Progenitor cell of endocrine pancreas (in vitro differentiated cells): ENCODE measurements at regions not wholly inside any gene's neighbourhood (a gene's known extent, or its start where the extent isn't known, plus 50 kb on each side); places are given as distances from the start of the nearest gene placed in this dataset.
"Not testable (repeated sequence)": the region's sequence is repeated elsewhere in the genome, so short reads cannot be mapped to it uniquely, and the experiment has no call there.

ENCODE experiments used
- DNase-seq: peaks from one replicate; pipeline ENCODE4 v3.0.0; 2021; ENCODE audit warnings: low spot score; ENCODE audit not compliant: unreplicated experiment
- H3K27ac Mint-ChIP-seq: 2 replicates; pipeline ENCODE4 v1.8.0; 2021; ENCODE audit warnings: mild to moderate bottlenecking, moderate library complexity, mixed read lengths
- H3K27me3 Mint-ChIP-seq: 2 replicates; pipeline ENCODE4 v1.8.0; 2021; ENCODE audit warnings: mixed read lengths
- H3K36me3 Mint-ChIP-seq: 2 replicates; pipeline ENCODE4 v1.8.0; 2022; ENCODE audit warnings: mixed read lengths; ENCODE audit not compliant: insufficient read depth
- H3K4me1 Mint-ChIP-seq: 2 replicates; pipeline ENCODE4 v1.8.0; 2021; ENCODE audit warnings: low read depth, mixed read lengths
- H3K4me3 Mint-ChIP-seq: 2 replicates; pipeline ENCODE4 v1.8.0; 2021; ENCODE audit warnings: low read depth, mild to moderate bottlenecking, moderate library complexity, mixed read lengths
- H3K9me3 Mint-ChIP-seq: 2 replicates; pipeline ENCODE4 v1.8.0; 2021; ENCODE audit warnings: low read depth, mixed read lengths
- CTCF ChIP-seq: fragments of 200-600 bp; sonication (generic); IDR thresholded peaks from one replicate; pipeline ENCODE4 v1.5.0; 2021; ENCODE audit warnings: antibody characterized with exemption, mild to moderate bottlenecking; ENCODE audit not compliant: unreplicated experiment

GRCh38 chrX:95441836-95442235 is 1242.8 kb upstream of the DIAPH2 start:
- no peaks in the 10 kb centered on the region for H3K9me3 Mint-ChIP-seq
- DNase-seq: no peak
- no peaks in the 10 kb centered on the region for H3K36me3 Mint-ChIP-seq
- H3K4me1 Mint-ChIP-seq: peaks cover 4% of the 10 kb centered on the region
- H3K27me3 Mint-ChIP-seq: no peaks in the 10 kb centered on the region
- no peak for TF ChIP-seq CTCF
- H3K4me3 Mint-ChIP-seq: no peak overlapping the region
- no peak overlapping the region for H3K27ac Mint-ChIP-seq

- TF ChIP-seq CTCF: no peak
- Mint-ChIP-seq H3K4me1 (no peaks in the 10 kb centered on the region), H3K27ac (no peak overlapping the region), H3K27me3 (no peaks in the 10 kb centered on the region), H3K4me3 (no peak overlapping the region), H3K36me3 (no peaks in the 10 kb centered on the region), H3K9me3 (no peaks in the 10 kb centered on the region)
- DNase-seq: no peak
Measured at GRCh38 chrX:95484781-95485180, 1199.9 kb upstream of the DIAPH2 start.

GRCh38 chrX:95505721-95506120 is 1178.9 kb upstream of the DIAPH2 start:
- peak; percentile 56 for TF ChIP-seq CTCF
- peaks cover under 1% of the 10 kb centered on the region for H3K4me1 Mint-ChIP-seq
- H3K27me3 Mint-ChIP-seq: no peaks in the 10 kb centered on the region
- no peaks in the 10 kb centered on the region for H3K9me3 Mint-ChIP-seq
- H3K36me3 Mint-ChIP-seq: no peaks in the 10 kb centered on the region
- no peak overlapping the region for H3K27ac Mint-ChIP-seq
- DNase-seq: no peak
- no peak overlapping the region for H3K4me3 Mint-ChIP-seq

GRCh38 chrX:95509474-95509873 is 1175.2 kb upstream of the DIAPH2 start:
- no peak for TF ChIP-seq CTCF
- Mint-ChIP-seq H3K36me3 (no peaks in the 10 kb centered on the region), H3K27me3 (no peaks in the 10 kb centered on the region), H3K4me1 (peaks cover 1% of the 10 kb centered on the region), H3K4me3 (no peak overlapping the region), H3K9me3 (no peaks in the 10 kb centered on the region), H3K27ac (no peak overlapping the region)
- no peak for DNase-seq

- not testable (repeated sequence) for H3K36me3 Mint-ChIP-seq, H3K4me3 Mint-ChIP-seq, H3K4me1 Mint-ChIP-seq, H3K27me3 Mint-ChIP-seq, DNase-seq, H3K27ac Mint-ChIP-seq
- peaks cover 21% of the 10 kb centered on the region for H3K9me3 Mint-ChIP-seq
Measured at GRCh38 chrX:95524018-95524417, 1160.6 kb upstream of the DIAPH2 start.

- Mint-ChIP-seq H3K27me3 (no peaks in the 10 kb centered on the region), H3K9me3 (no peaks in the 10 kb centered on the region), H3K4me3 (no peak overlapping the region), H3K4me1 (peaks cover 29% of the 10 kb centered on the region), H3K27ac (no peak overlapping the region), H3K36me3 (no peaks in the 10 kb centered on the region)
- DNase-seq: no peak
- TF ChIP-seq CTCF: no peak
Measured at GRCh38 chrX:95536111-95536510, 1148.5 kb upstream of the DIAPH2 start.
